ENCODE measurements at regions not wholly inside any gene's neighbourhood (a gene's known extent, or its start where the extent isn't known, plus 50 kb on each side); places are given as distances from the start of the nearest gene placed in this dataset.
A peak's percentile ranks its signal among the peaks of the same experiment; 100 is the strongest.
"Not testable (repeated sequence)": the region's sequence is repeated elsewhere in the genome, so short reads cannot be mapped to it uniquely, and the experiment has no call there.

DNA sequence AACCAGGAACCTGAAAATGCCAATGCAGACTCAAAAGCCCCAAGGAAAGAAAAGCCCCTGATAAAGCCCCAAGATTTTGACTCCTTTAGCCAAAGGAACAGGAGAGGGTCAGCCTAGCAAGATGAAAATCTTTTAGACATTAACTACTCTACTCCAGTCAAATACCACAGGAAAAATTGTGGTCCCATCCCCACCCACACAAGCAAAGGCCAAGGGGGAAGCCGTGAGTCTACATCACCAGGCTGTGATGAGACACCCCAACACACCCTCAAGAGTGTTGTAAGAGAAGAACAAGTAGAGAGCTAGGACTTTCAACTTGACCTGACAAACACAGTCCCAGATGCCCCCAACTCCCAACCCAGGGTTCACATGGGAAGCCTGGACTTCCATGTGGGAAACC lies 192.8 kb upstream of the NR5A2 start:
- DNase-seq, result no peak

- no peak for DNase-seq
Observed at GRCh38 chr1:199836430-199836829, 191.1 kb upstream of the NR5A2 start.

GRCh38 chr1:199837321-199837720 lies 190.2 kb upstream of the NR5A2 start:
- DNase-seq, result no peak

DNA sequence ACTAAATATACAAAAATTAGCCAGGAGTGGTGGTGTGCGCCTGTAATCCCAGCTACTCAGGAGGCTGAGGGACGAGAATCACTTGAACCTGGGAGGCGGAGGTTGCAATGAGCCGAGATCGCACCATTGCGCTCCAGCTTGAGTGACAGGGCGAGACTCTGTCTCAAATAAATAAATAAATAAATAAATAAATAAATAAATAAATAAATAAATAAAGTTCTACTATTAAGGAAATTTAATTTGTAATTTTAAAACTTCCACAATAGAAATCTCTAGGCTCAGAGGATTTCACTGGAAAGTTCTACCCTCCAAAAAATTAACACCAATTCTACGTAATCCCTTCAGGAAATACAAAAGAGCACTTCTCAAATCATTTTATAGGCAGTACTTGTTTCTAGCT lies 187.9 kb upstream of the NR5A2 start:
- not testable (repeated sequence) for DNase-seq

- not testable (repeated sequence) for DNase-seq
Observed at GRCh38 chr1:199843096-199843495, 184.4 kb upstream of the NR5A2 start.

- no peak for DNase-seq
Observed at GRCh38 chr1:199843861-199844260, 183.6 kb upstream of the NR5A2 start.

DNA sequence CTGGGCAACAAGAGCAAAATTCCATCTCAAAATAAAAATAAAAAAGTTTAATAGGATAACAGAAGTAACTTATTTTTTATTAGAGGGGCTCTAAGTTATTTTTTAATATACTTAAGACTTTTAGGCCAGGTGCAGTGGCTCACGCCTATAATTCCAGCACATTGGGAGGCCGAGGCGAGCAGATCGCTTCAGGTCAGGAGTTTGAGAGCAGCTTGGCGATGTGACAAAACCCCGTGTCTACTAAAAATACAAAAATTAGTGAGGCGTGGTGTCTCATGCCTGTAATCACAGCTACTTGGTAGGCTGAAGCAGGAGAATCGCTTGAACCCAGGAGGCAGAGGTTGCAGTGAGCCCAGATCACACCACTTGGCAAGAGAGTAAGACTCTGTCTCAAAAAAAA lies 180.5 kb upstream of the NR5A2 start:
- DNase-seq, result no peak

GRCh38 chr1:199851439-199852140 lies 175.9 kb upstream of the NR5A2 start:
- no peak for DNase-seq

DNA sequence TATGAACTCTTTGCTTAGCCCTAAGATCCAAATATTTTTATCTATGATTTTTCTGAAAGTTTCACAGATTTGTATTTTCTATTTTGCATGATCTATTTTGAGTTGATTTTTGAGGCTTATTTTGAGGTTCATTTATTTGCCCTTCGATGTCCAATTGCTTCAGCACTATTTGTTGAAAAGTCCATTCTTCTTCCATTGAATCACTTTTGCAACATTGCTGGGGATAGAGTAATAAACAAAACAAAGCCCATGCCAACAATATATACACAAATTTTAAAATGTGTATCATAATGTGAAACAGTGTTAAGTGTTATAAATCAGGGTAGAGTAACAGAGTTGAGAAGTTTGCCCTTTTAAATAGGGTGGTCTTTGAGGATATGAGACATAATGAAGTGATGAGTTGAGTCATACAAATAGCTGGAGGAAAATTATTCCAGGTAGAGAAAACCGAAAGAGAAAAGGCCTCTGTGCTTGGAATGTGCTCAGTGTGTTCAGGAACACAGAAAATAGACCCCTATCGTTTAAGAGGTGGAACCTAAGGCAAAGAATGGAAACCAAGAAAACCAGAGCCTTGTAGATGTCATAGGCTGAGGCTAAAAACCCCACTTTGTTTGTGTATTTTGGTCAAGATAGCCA lies 172.7 kb upstream of the NR5A2 start:
- no peak for DNase-seq

DNA sequence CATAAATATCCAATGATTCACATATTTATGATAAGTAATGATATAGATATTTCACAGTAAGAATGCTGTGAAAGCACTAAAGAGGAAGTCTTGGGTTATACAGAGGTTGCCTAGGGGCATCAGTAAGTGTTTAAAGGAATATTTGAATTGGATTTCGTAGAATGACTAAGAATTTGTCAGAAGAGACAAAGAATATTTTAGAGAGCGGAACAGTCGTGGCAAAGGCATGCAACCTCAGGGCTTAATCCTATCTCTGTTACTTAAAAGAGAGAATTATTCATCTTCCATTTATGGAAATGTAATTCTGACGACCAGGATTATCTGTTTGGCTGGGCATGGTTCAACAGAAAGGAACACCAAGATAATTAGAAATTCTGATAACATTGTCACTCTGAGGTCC lies 171.9 kb upstream of the NR5A2 start:
- DNase-seq, result no peak

- DNase-seq, result no peak
Observed at GRCh38 chr1:199856216-199856780, 171.2 kb upstream of the NR5A2 start.

- DNase-seq, result no peak
Observed at GRCh38 chr1:199857108-199857507, 170.4 kb upstream of the NR5A2 start.

- DNase-seq, result no peak
Observed at GRCh38 chr1:199857516-199857915, 170.0 kb upstream of the NR5A2 start.

GRCh38 chr1:199858171-199858570 lies 169.3 kb upstream of the NR5A2 start:
- no peak for DNase-seq

- no peak for DNase-seq
Observed at GRCh38 chr1:199858856-199859255, 168.7 kb upstream of the NR5A2 start.

GRCh38 chr1:199859491-199859933 lies 168.0 kb upstream of the NR5A2 start:
- peak; percentile 12 for DNase-seq

- no peak for DNase-seq
Observed at GRCh38 chr1:199861020-199861795, 166.3 kb upstream of the NR5A2 start.

DNA sequence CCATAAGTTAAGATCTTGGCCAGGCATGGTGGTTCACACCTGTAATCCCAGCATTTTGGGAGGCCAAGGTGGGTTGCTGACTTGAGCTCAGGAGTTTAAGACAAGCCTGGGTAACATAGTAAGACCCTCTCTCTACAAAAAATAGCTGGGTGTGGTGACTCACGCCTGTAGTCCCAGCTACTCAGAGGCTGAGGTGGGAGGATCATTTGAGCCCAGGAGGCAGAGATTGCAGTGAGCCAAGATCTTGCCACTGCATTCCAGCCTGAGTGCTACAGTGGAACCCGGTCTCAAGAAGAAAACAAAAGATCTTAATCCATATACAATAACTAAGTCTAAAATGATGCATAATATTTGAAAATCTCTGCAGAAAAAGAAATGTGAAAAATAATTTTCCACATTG lies 165.5 kb upstream of the NR5A2 start:
- DNase-seq, result no peak

GRCh38 chr1:199866210-199866617 lies 161.3 kb upstream of the NR5A2 start:
- no peak for DNase-seq

- no peak for DNase-seq
Observed at GRCh38 chr1:199867601-199868000, 159.9 kb upstream of the NR5A2 start.

- DNase-seq, result no peak
Observed at GRCh38 chr1:199868777-199869176, 158.7 kb upstream of the NR5A2 start.

GRCh38 chr1:199875337-199875736 lies 152.2 kb upstream of the NR5A2 start:
- DNase-seq, result no peak

DNA sequence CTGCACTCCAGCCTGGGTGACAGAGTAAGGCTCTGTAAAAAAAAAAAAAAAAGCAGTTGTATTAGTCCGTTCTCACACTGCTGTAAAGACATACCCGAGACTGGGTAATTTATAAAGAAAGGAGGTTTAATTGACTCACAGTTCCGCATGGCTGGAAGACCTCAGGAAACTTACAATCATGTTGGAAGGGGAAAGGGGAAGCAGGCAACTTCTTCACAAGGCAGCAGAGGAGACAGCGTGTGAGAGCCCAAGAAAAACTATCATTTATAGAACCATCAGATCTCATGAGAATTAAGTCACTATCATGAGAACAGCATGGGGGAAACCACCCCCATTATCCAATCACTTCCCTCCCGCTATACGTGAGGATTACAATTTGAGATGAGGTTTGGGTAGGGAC lies 151.7 kb upstream of the NR5A2 start:
- DNase-seq, result no peak
